Stomach (tissue), 4 donors: ENCODE measurements at regions not wholly inside any gene's neighbourhood (a gene's known extent, or its start where the extent isn't known, plus 50 kb on each side); places are given as distances from the start of the nearest gene placed in this dataset.

Experiments used
- POLR2A ChIP-seq, 4 donors: fragments of 450-650 bp; IDR thresholded peaks; one replicate each; pipeline ENCODE4 v1.6.1; 2016; ENCODE audit warnings: antibody characterized with exemption in 4 of 4, control low read depth in 2 of 4, mild to moderate bottlenecking in 1 of 4, moderate library complexity in 1 of 4
- TF ChIP-seq, protein P1 (sequence below), 7 experiments: fragments of 450-650 bp in 4 of 7; fragments of 200-600 bp in 3 of 7; sonication (generic) in 3 of 7; IDR thresholded peaks; one replicate each; pipeline ENCODE4 v1.5.1; 2016 to 2019; ENCODE audit warnings: antibody characterized with exemption in 7 of 7, control low read depth in 2 of 7, mild to moderate bottlenecking in 1 of 7

DNA sequence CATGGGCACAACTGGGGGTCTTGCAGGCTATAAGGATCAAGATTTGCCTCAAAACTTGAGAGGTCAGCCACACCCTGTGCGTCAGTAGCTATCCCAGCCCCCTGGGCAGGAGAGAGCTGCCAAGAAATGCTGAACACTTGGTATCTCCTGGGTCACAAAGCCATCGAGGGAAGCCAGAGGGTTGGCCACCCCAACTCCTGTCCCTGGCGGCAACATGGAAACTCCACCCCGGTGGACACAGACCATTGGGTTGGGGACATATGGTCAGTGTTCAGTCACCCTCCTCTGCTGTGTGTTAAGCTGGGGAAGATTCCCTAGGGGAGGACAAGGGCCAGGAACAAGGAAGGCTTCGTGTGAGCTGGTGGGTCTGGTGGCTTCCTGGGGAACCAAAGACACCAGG lies 140.6 kb downstream of the C5orf15 start:
- no peak for TF ChIP-seq POLR2A (IDR thresholded peaks at IDR 0.05)
- TF ChIP-seq, protein P1, sequence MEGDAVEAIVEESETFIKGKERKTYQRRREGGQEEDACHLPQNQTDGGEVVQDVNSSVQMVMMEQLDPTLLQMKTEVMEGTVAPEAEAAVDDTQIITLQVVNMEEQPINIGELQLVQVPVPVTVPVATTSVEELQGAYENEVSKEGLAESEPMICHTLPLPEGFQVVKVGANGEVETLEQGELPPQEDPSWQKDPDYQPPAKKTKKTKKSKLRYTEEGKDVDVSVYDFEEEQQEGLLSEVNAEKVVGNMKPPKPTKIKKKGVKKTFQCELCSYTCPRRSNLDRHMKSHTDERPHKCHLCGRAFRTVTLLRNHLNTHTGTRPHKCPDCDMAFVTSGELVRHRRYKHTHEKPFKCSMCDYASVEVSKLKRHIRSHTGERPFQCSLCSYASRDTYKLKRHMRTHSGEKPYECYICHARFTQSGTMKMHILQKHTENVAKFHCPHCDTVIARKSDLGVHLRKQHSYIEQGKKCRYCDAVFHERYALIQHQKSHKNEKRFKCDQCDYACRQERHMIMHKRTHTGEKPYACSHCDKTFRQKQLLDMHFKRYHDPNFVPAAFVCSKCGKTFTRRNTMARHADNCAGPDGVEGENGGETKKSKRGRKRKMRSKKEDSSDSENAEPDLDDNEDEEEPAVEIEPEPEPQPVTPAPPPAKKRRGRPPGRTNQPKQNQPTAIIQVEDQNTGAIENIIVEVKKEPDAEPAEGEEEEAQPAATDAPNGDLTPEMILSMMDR (IDR thresholded peaks at IDR 0.05) = no peak
